Transverse colon (tissue), 3 donors: ENCODE measurements at regions not wholly inside any gene's neighbourhood (a gene's known extent, or its start where the extent isn't known, plus 50 kb on each side); places are given as distances from the start of the nearest gene placed in this dataset.

Experiments used
- POLR2A ChIP-seq: fragments of 450-650 bp; IDR thresholded peaks from one replicate; pipeline ENCODE4 v1.6.1; 2016; ENCODE audit warnings: antibody characterized with exemption, mild to moderate bottlenecking, moderate library complexity
- POLR2AphosphoS5 ChIP-seq, 3 donors: sonication (generic); formaldehyde crosslinking; IDR thresholded peaks; one replicate each; pipeline ENCODE4 v1.6.1; 2016; ENCODE audit warnings: antibody characterized with exemption in 3 of 3

DNA sequence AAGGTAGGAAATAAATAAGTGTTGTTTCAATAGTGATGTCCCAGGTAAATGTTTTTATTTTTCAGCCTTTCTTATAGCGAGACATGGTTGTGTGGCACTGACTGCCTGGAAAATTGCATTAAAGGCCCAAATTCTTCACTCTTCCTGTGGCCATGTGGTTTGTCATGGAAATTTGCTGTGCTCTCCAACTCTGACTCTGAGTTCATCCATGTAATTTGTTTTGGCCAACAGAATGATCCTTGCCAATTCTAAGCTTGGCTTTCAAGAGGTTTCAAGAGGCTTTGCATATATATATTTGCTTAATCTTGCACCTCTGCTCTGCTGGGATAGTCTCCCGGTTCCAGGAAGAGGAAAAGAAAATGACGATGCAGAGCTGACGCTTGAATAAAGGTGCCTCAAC lies 107.5 kb upstream of the ARHGEF26 start:
- TF ChIP-seq POLR2A = no peak
- TF ChIP-seq POLR2AphosphoS5 (IDR thresholded peaks at IDR 0.05) = no peak
